ENCODE measurements at regions not wholly inside any gene's neighbourhood (a gene's known extent, or its start where the extent isn't known, plus 50 kb on each side); places are given as distances from the start of the nearest gene placed in this dataset.
"Not testable (repeated sequence)": the region's sequence is repeated elsewhere in the genome, so short reads cannot be mapped to it uniquely, and the experiment has no call there.

GRCh38 chr15:24292837-24293236, 382.7 kb upstream of the NPAP1 start:
- POLR2A ChIA-PET = no interaction called here

GRCh38 chr15:24300804-24301368, 374.7 kb upstream of the NPAP1 start:
- H3K9ac ChIP-seq (ENCODE audit: low read length); H3K79me2 ChIP-seq (ENCODE audit: insufficient read depth, low read length); H3K4me1 ChIP-seq (ENCODE audit: control insufficient read depth in 1 of 2, insufficient read depth in 2 of 2, low read length in 2 of 2); H3K27me3 ChIP-seq (ENCODE audit: insufficient read depth, low read length); H3K4me3 ChIP-seq (replicated peaks in 1 of 2; ENCODE audit: low read depth in 1 of 2, low read length in 2 of 2); CTCF ChIA-PET; H3K9me3 ChIP-seq (ENCODE audit: control insufficient read depth in 1 of 2, insufficient read depth in 1 of 2, low read depth in 1 of 2, low read length in 2 of 2); POLR2A ChIA-PET; BruUV-seq (replicated peaks); H4K20me1 ChIP-seq (ENCODE audit: insufficient read depth); DNase-seq (ENCODE audit: low read depth, low spot score); H3K36me3 ChIP-seq (ENCODE audit: control insufficient read depth in 1 of 2, insufficient read depth in 2 of 2, low read length in 2 of 2); RAD21 ChIA-PET (ENCODE audit: low non-redundant PET in 1 of 2, low total read pairs in 2 of 2, uncharacterized antibody in 2 of 2, unreplicated experiment in 2 of 2); intact Hi-C loops (cut with micrococcal nuclease); H2AFZ ChIP-seq (ENCODE audit: low read depth, low read length, poor library complexity, severe bottlenecking); H3K9me2 ChIP-seq (ENCODE audit: insufficient read depth); ATAC-seq; H3K27ac ChIP-seq (ENCODE audit: low read depth, low read length); H3K4me2 ChIP-seq (ENCODE audit: low read length): not testable (repeated sequence)

More at GRCh38 chr15:24292837-24293236, 382.7 kb upstream of the NPAP1 start:
- CTCF ChIA-PET = no interaction called here
- Histone ChIP-seq H3K36me3 (ENCODE audit: control insufficient read depth in 1 of 2, insufficient read depth in 2 of 2, low read length in 2 of 2) (no peaks in the 10 kb centered on the region), H3K4me3 (replicated peaks in 1 of 2; ENCODE audit: low read depth in 1 of 2, low read length in 2 of 2) (no peak overlapping the region), H2AFZ (ENCODE audit: low read depth, low read length, poor library complexity, severe bottlenecking) (no peak overlapping the region), H3K9me2 (ENCODE audit: insufficient read depth) (no peaks in the 10 kb centered on the region), H4K20me1 (ENCODE audit: insufficient read depth) (no peaks in the 10 kb centered on the region), H3K27ac (ENCODE audit: low read depth, low read length) (no peak overlapping the region), H3K27me3 (ENCODE audit: insufficient read depth, low read length) (no peaks in the 10 kb centered on the region), H3K9me3 (ENCODE audit: control insufficient read depth in 1 of 2, insufficient read depth in 1 of 2, low read depth in 1 of 2, low read length in 2 of 2) (peaks cover 0 to 3% of the 10 kb centered on the region in 2 experiments; a peak in 1 of 4 replicates), H3K4me1 (ENCODE audit: control insufficient read depth in 1 of 2, insufficient read depth in 2 of 2, low read length in 2 of 2) (no peaks in the 10 kb centered on the region), H3K9ac (ENCODE audit: low read length) (no peak overlapping the region), H3K4me2 (ENCODE audit: low read length) (no peak overlapping the region), H3K79me2 (ENCODE audit: insufficient read depth, low read length) (no peaks in the 10 kb centered on the region)
- no peak for TF ChIP-seq RAD21 (IDR thresholded peaks at IDR 0.05; ENCODE audit: low read depth)
- TF ChIP-seq POLR2A (IDR thresholded peaks at IDR 0.05; ENCODE audit: borderline replicate concordance, extremely low read depth, insufficient read depth, insufficient read length) = no peak
- no peak for TF ChIP-seq EGR1 (IDR thresholded peaks at IDR 0.05; ENCODE audit: low read depth)
- no peak for TF ChIP-seq ZFX (IDR thresholded peaks at IDR 0.05)
- no peak for TF ChIP-seq ATF3 (IDR thresholded peaks at IDR 0.05)
- no peak for TF ChIP-seq JUND (IDR thresholded peaks at IDR 0.05)
- RAD21 ChIA-PET (ENCODE audit: low non-redundant PET in 1 of 2, low total read pairs in 2 of 2, uncharacterized antibody in 2 of 2, unreplicated experiment in 2 of 2) = no interaction called here
- no TSS peak for BruUV-seq (replicated peaks)
- intact Hi-C loops (cut with micrococcal nuclease) = no loop called here
- no peak for ATAC-seq
- DNase-seq (ENCODE audit: low read depth, low spot score) = no peak

- BruUV-seq (replicated peaks); H3K9ac ChIP-seq (ENCODE audit: low read length); H3K27me3 ChIP-seq (ENCODE audit: insufficient read depth, low read length); H3K9me2 ChIP-seq (ENCODE audit: insufficient read depth); intact Hi-C loops (cut with micrococcal nuclease); H3K79me2 ChIP-seq (ENCODE audit: insufficient read depth, low read length); H3K36me3 ChIP-seq (ENCODE audit: control insufficient read depth in 1 of 2, insufficient read depth in 2 of 2, low read length in 2 of 2); H3K4me3 ChIP-seq (replicated peaks in 1 of 2; ENCODE audit: low read depth in 1 of 2, low read length in 2 of 2); H3K27ac ChIP-seq (ENCODE audit: low read depth, low read length); H3K4me2 ChIP-seq (ENCODE audit: low read length); H3K4me1 ChIP-seq (ENCODE audit: control insufficient read depth in 1 of 2, insufficient read depth in 2 of 2, low read length in 2 of 2); CTCF ChIA-PET; H4K20me1 ChIP-seq (ENCODE audit: insufficient read depth); RAD21 ChIA-PET (ENCODE audit: low non-redundant PET in 1 of 2, low total read pairs in 2 of 2, uncharacterized antibody in 2 of 2, unreplicated experiment in 2 of 2); POLR2A ChIA-PET; H3K9me3 ChIP-seq (ENCODE audit: control insufficient read depth in 1 of 2, insufficient read depth in 1 of 2, low read depth in 1 of 2, low read length in 2 of 2); DNase-seq (ENCODE audit: low read depth, low spot score); ATAC-seq; H2AFZ ChIP-seq (ENCODE audit: low read depth, low read length, poor library complexity, severe bottlenecking): not testable (repeated sequence)
Observed at GRCh38 chr15:24301999-24302398, 373.6 kb upstream of the NPAP1 start.

GRCh38 chr15:24304747-24305146, 370.8 kb upstream of the NPAP1 start:
- CTCF ChIA-PET; H3K79me2 ChIP-seq (ENCODE audit: insufficient read depth, low read length); H3K4me1 ChIP-seq (ENCODE audit: control insufficient read depth in 1 of 2, insufficient read depth in 2 of 2, low read length in 2 of 2); H3K9me2 ChIP-seq (ENCODE audit: insufficient read depth); H4K20me1 ChIP-seq (ENCODE audit: insufficient read depth); H2AFZ ChIP-seq (ENCODE audit: low read depth, low read length, poor library complexity, severe bottlenecking); H3K36me3 ChIP-seq (ENCODE audit: control insufficient read depth in 1 of 2, insufficient read depth in 2 of 2, low read length in 2 of 2); H3K4me2 ChIP-seq (ENCODE audit: low read length); H3K27me3 ChIP-seq (ENCODE audit: insufficient read depth, low read length); BruUV-seq (replicated peaks); RAD21 ChIA-PET (ENCODE audit: low non-redundant PET in 1 of 2, low total read pairs in 2 of 2, uncharacterized antibody in 2 of 2, unreplicated experiment in 2 of 2); H3K4me3 ChIP-seq (replicated peaks in 1 of 2; ENCODE audit: low read depth in 1 of 2, low read length in 2 of 2); intact Hi-C loops (cut with micrococcal nuclease); H3K9ac ChIP-seq (ENCODE audit: low read length); DNase-seq (ENCODE audit: low read depth, low spot score); POLR2A ChIA-PET; H3K9me3 ChIP-seq (ENCODE audit: control insufficient read depth in 1 of 2, insufficient read depth in 1 of 2, low read depth in 1 of 2, low read length in 2 of 2); H3K27ac ChIP-seq (ENCODE audit: low read depth, low read length); ATAC-seq: not testable (repeated sequence)

Data from HCT116 (cell line).